ENCODE measurements at regions not wholly inside any gene's neighbourhood (a gene's known extent, or its start where the extent isn't known, plus 50 kb on each side); places are given as distances from the start of the nearest gene placed in this dataset.

- DNase-seq, result no peak
- ATAC-seq, result no peak
- Mint-ChIP-seq H3K36me3 (ENCODE audit: low read depth) (no peaks in the 10 kb centered on the region), H3K27ac (no peak overlapping the region), H3K4me1 (no peaks in the 10 kb centered on the region), H3K9me3 (peaks cover 3% of the 10 kb centered on the region), H3K4me3 (no peak overlapping the region), H3K27me3 (no peaks in the 10 kb centered on the region)
Observed at GRCh38 chr5:124300815-124301621, 445.4 kb downstream of the ZNF608 start.

GRCh38 chr5:124297826-124298225 lies 448.6 kb downstream of the ZNF608 start:
- H3K9me3 Mint-ChIP-seq, result peaks cover 10% of the 10 kb centered on the region
- no peak overlapping the region for H3K27ac Mint-ChIP-seq
- no peak for ATAC-seq
- H3K4me1 Mint-ChIP-seq, result no peaks in the 10 kb centered on the region
- H3K36me3 Mint-ChIP-seq (ENCODE audit: low read depth), result peaks cover 1% of the 10 kb centered on the region
- no peak for DNase-seq
- H3K4me3 Mint-ChIP-seq, result no peak overlapping the region
- H3K27me3 Mint-ChIP-seq, result no peaks in the 10 kb centered on the region

- ATAC-seq, result no peak
- Mint-ChIP-seq H3K9me3 (peaks cover 7% of the 10 kb centered on the region), H3K36me3 (ENCODE audit: low read depth) (peaks cover 1% of the 10 kb centered on the region)
Observed at GRCh38 chr5:124292322-124292855, 454.1 kb downstream of the ZNF608 start.

GRCh38 chr5:124289641-124290311 lies 456.7 kb downstream of the ZNF608 start:
- H3K4me1 Mint-ChIP-seq, result no peaks in the 10 kb centered on the region
- peaks cover 7% of the 10 kb centered on the region for H3K9me3 Mint-ChIP-seq
- H3K27me3 Mint-ChIP-seq, result no peaks in the 10 kb centered on the region
- H3K4me3 Mint-ChIP-seq, result no peak overlapping the region
- DNase-seq (no peak), ATAC-seq (no peak)
- no peak overlapping the region for H3K27ac Mint-ChIP-seq
- peaks cover 1% of the 10 kb centered on the region for H3K36me3 Mint-ChIP-seq (ENCODE audit: low read depth)

More at GRCh38 chr5:124292322-124292855, 454.1 kb downstream of the ZNF608 start:
- no peak overlapping the region for H3K4me3 Mint-ChIP-seq
- H3K4me1 Mint-ChIP-seq, result no peaks in the 10 kb centered on the region
- no peak for DNase-seq
- no peaks in the 10 kb centered on the region for H3K27me3 Mint-ChIP-seq
- no peak overlapping the region for H3K27ac Mint-ChIP-seq

- DNase-seq (no peak), ATAC-seq (no peak)
- no peaks in the 10 kb centered on the region for H3K4me1 Mint-ChIP-seq
- H3K36me3 Mint-ChIP-seq (ENCODE audit: low read depth), result no peaks in the 10 kb centered on the region
- no peak overlapping the region for H3K4me3 Mint-ChIP-seq
- H3K27me3 Mint-ChIP-seq, result no peaks in the 10 kb centered on the region
- no peak overlapping the region for H3K27ac Mint-ChIP-seq
- peaks cover under 1% of the 10 kb centered on the region for H3K9me3 Mint-ChIP-seq
Observed at GRCh38 chr5:124289130-124289529, 457.3 kb downstream of the ZNF608 start.

- Mint-ChIP-seq H3K4me3 (no peak overlapping the region), H3K36me3 (ENCODE audit: low read depth) (no peaks in the 10 kb centered on the region), H3K4me1 (no peaks in the 10 kb centered on the region), H3K27ac (no peak overlapping the region), H3K9me3 (no peaks in the 10 kb centered on the region), H3K27me3 (no peaks in the 10 kb centered on the region)
- ATAC-seq (no peak), DNase-seq (no peak)
Observed at GRCh38 chr5:124287813-124288212, 458.6 kb downstream of the ZNF608 start.

GRCh38 chr5:124285733-124286132 lies 460.7 kb downstream of the ZNF608 start:
- Mint-ChIP-seq H3K27me3 (no peaks in the 10 kb centered on the region), H3K9me3 (no peaks in the 10 kb centered on the region), H3K4me3 (no peak overlapping the region), H3K27ac (no peak overlapping the region), H3K36me3 (ENCODE audit: low read depth) (no peaks in the 10 kb centered on the region), H3K4me1 (no peaks in the 10 kb centered on the region)
- DNase-seq, result no peak
- no peak for ATAC-seq

- no peaks in the 10 kb centered on the region for H3K27me3 Mint-ChIP-seq
- DNase-seq, result no peak
- H3K4me3 Mint-ChIP-seq, result no peak overlapping the region
- H3K27ac Mint-ChIP-seq, result no peak overlapping the region
- no peaks in the 10 kb centered on the region for H3K9me3 Mint-ChIP-seq
- H3K4me1 Mint-ChIP-seq, result no peaks in the 10 kb centered on the region
- no peak for ATAC-seq
- H3K36me3 Mint-ChIP-seq (ENCODE audit: low read depth), result no peaks in the 10 kb centered on the region
Observed at GRCh38 chr5:124285071-124285470, 461.4 kb downstream of the ZNF608 start.

- DNase-seq, result no peak
- no peak for ATAC-seq
- no peaks in the 10 kb centered on the region for H3K4me1 Mint-ChIP-seq
- no peaks in the 10 kb centered on the region for H3K9me3 Mint-ChIP-seq
- no peaks in the 10 kb centered on the region for H3K36me3 Mint-ChIP-seq (ENCODE audit: low read depth)
- H3K27ac Mint-ChIP-seq, result no peak overlapping the region
- no peaks in the 10 kb centered on the region for H3K27me3 Mint-ChIP-seq
- no peak overlapping the region for H3K4me3 Mint-ChIP-seq
Observed at GRCh38 chr5:124283031-124283430, 463.4 kb downstream of the ZNF608 start.

- no peak overlapping the region for H3K4me3 Mint-ChIP-seq
- no peak for ATAC-seq
- DNase-seq, result no peak
Observed at GRCh38 chr5:124280079-124280478, 466.4 kb downstream of the ZNF608 start.

GRCh38 chr5:124279146-124279876 lies 467.1 kb downstream of the ZNF608 start:
- Mint-ChIP-seq H3K27ac (no peak overlapping the region), H3K4me3 (no peak overlapping the region), H3K36me3 (ENCODE audit: low read depth) (no peaks in the 10 kb centered on the region), H3K4me1 (no peaks in the 10 kb centered on the region), H3K27me3 (no peaks in the 10 kb centered on the region), H3K9me3 (no peaks in the 10 kb centered on the region)
- ATAC-seq (no peak), DNase-seq (no peak)

More at GRCh38 chr5:124280079-124280478, 466.4 kb downstream of the ZNF608 start:
- no peaks in the 10 kb centered on the region for H3K9me3 Mint-ChIP-seq
- H3K4me1 Mint-ChIP-seq, result no peaks in the 10 kb centered on the region
- H3K36me3 Mint-ChIP-seq (ENCODE audit: low read depth), result no peaks in the 10 kb centered on the region
- no peak overlapping the region for H3K27ac Mint-ChIP-seq
- H3K27me3 Mint-ChIP-seq, result no peaks in the 10 kb centered on the region

- Mint-ChIP-seq H3K27ac (no peak overlapping the region), H3K9me3 (no peaks in the 10 kb centered on the region), H3K36me3 (ENCODE audit: low read depth) (no peaks in the 10 kb centered on the region), H3K4me1 (no peaks in the 10 kb centered on the region), H3K4me3 (no peak overlapping the region), H3K27me3 (no peaks in the 10 kb centered on the region)
- ATAC-seq (no peak), DNase-seq (no peak)
Observed at GRCh38 chr5:124278636-124279035, 467.8 kb downstream of the ZNF608 start.

- H3K36me3 Mint-ChIP-seq (ENCODE audit: low read depth), result no peaks in the 10 kb centered on the region
- no peak overlapping the region for H3K4me3 Mint-ChIP-seq
- H3K27me3 Mint-ChIP-seq, result no peaks in the 10 kb centered on the region
- no peaks in the 10 kb centered on the region for H3K4me1 Mint-ChIP-seq
- ATAC-seq, result no peak
- no peak overlapping the region for H3K27ac Mint-ChIP-seq
- DNase-seq, result no peak
- H3K9me3 Mint-ChIP-seq, result no peaks in the 10 kb centered on the region
Observed at GRCh38 chr5:124277767-124278545, 468.5 kb downstream of the ZNF608 start.

GRCh38 chr5:124276166-124276565 lies 470.3 kb downstream of the ZNF608 start:
- Mint-ChIP-seq H3K27ac (no peak overlapping the region), H3K4me1 (no peaks in the 10 kb centered on the region), H3K4me3 (no peak overlapping the region), H3K36me3 (ENCODE audit: low read depth) (no peaks in the 10 kb centered on the region), H3K27me3 (no peaks in the 10 kb centered on the region), H3K9me3 (no peaks in the 10 kb centered on the region)
- ATAC-seq (no peak), DNase-seq (no peak)
